ENCODE measurements at regions not wholly inside any gene's neighbourhood (a gene's known extent, or its start where the extent isn't known, plus 50 kb on each side); places are given as distances from the start of the nearest gene placed in this dataset.

GRCh38 chr5:57824623-57825022, 342.0 kb upstream of the ACTBL2 start:
- no peak overlapping the region for H3K4me3 ChIP-seq (ENCODE audit: low read depth, low read length)
- DNase-seq (ENCODE audit: low read depth): no peak
- TF ChIP-seq MAX (IDR thresholded peaks at IDR 0.05; ENCODE audit: low read depth, low read length) (no peak), POLR2A (IDR thresholded peaks at IDR 0.05; ENCODE audit: extremely low read depth, insufficient read length) (no peak), MYC (IDR thresholded peaks at IDR 0.05; ENCODE audit: low read depth, low read length) (no peak)

- no peak overlapping the region for H3K4me3 ChIP-seq (ENCODE audit: low read depth, low read length)
- no peak for TF ChIP-seq MAX (IDR thresholded peaks at IDR 0.05; ENCODE audit: low read depth, low read length)
- TF ChIP-seq CTCF (IDR thresholded peaks at IDR 0.05; ENCODE audit: low read depth, low read length): no peak
- no peak for TF ChIP-seq MYC (IDR thresholded peaks at IDR 0.05; ENCODE audit: low read depth, low read length)
- TF ChIP-seq POLR2A (IDR thresholded peaks at IDR 0.05; ENCODE audit: extremely low read depth, insufficient read length): no peak
- no peak for DNase-seq (ENCODE audit: low read depth)
These were observed 341.4 kb upstream of the ACTBL2 start for GRCh38 chr5:57824047-57824446.

GRCh38 chr5:57822651-57823050, 340.0 kb upstream of the ACTBL2 start:
- H3K4me3 ChIP-seq (ENCODE audit: low read depth, low read length): no peak overlapping the region
- TF ChIP-seq MAX (IDR thresholded peaks at IDR 0.05; ENCODE audit: low read depth, low read length) (no peak), POLR2A (IDR thresholded peaks at IDR 0.05; ENCODE audit: extremely low read depth, insufficient read length) (no peak), MYC (IDR thresholded peaks at IDR 0.05; ENCODE audit: low read depth, low read length) (no peak), CTCF (IDR thresholded peaks at IDR 0.05; ENCODE audit: low read depth, low read length) (no peak)
- no peak for DNase-seq (ENCODE audit: low read depth)

- TF ChIP-seq MAX (IDR thresholded peaks at IDR 0.05; ENCODE audit: low read depth, low read length): no peak
- TF ChIP-seq POLR2A (IDR thresholded peaks at IDR 0.05; ENCODE audit: extremely low read depth, insufficient read length): no peak
- TF ChIP-seq CTCF (IDR thresholded peaks at IDR 0.05; ENCODE audit: low read depth, low read length): no peak
- H3K4me3 ChIP-seq (ENCODE audit: low read depth, low read length): no peak overlapping the region
- no peak for DNase-seq (ENCODE audit: low read depth)
These were observed 335.8 kb upstream of the ACTBL2 start for GRCh38 chr5:57818397-57818796.

GRCh38 chr5:57817924-57818323, 335.3 kb upstream of the ACTBL2 start:
- no peak overlapping the region for H3K4me3 ChIP-seq (ENCODE audit: low read depth, low read length)
- TF ChIP-seq CTCF (IDR thresholded peaks at IDR 0.05; ENCODE audit: low read depth, low read length): no peak
- TF ChIP-seq MAX (IDR thresholded peaks at IDR 0.05; ENCODE audit: low read depth, low read length): no peak
- TF ChIP-seq MYC (IDR thresholded peaks at IDR 0.05; ENCODE audit: low read depth, low read length): no peak
- TF ChIP-seq POLR2A (IDR thresholded peaks at IDR 0.05; ENCODE audit: extremely low read depth, insufficient read length): no peak
- DNase-seq (ENCODE audit: low read depth): no peak

- no peak for DNase-seq (ENCODE audit: low read depth)
- TF ChIP-seq MAX (IDR thresholded peaks at IDR 0.05; ENCODE audit: low read depth, low read length): no peak
- no peak for TF ChIP-seq CTCF (IDR thresholded peaks at IDR 0.05; ENCODE audit: low read depth, low read length)
- no peak for TF ChIP-seq POLR2A (IDR thresholded peaks at IDR 0.05; ENCODE audit: extremely low read depth, insufficient read length)
- no peak for TF ChIP-seq MYC (IDR thresholded peaks at IDR 0.05; ENCODE audit: low read depth, low read length)
- no peak overlapping the region for H3K4me3 ChIP-seq (ENCODE audit: low read depth, low read length)
These were observed 334.4 kb upstream of the ACTBL2 start for GRCh38 chr5:57817001-57817453.
